NCI-H146 treated with DMSO at 0.1 percent for 48 hours (cell line): ENCODE measurements at regions not wholly inside any gene's neighbourhood (a gene's known extent, or its start where the extent isn't known, plus 50 kb on each side); places are given as distances from the start of the nearest gene placed in this dataset.
"Not testable (repeated sequence)": the region's sequence is repeated elsewhere in the genome, so short reads cannot be mapped to it uniquely, and the experiment has no call there.

Source experiments
- DNase-seq: peaks from one replicate; lab custom pipeline; 2025; ENCODE audit not compliant: unreplicated experiment; lab: John Stamatoyannopoulos, UW

DNA sequence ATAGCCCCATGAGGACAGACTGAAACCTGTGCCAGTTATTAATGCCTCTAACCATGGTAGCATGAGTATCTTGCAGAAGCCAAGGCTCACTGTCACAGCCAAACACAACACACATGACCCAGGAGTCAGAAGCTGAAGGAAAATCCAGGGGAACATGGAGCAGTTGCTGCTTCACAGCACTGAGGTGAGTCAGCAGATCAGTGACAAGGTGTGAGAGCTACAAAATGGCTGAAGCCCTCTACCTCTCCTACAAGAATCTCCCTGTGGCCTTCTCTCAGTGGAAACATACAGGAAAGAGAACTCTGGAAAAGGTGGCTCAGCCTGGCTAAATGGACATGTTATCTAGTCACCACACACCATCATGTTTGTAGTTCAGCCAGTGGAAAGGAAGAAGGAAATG is 93.5 kb downstream of the NAB1 start:
- DNase-seq: no peak

DNA sequence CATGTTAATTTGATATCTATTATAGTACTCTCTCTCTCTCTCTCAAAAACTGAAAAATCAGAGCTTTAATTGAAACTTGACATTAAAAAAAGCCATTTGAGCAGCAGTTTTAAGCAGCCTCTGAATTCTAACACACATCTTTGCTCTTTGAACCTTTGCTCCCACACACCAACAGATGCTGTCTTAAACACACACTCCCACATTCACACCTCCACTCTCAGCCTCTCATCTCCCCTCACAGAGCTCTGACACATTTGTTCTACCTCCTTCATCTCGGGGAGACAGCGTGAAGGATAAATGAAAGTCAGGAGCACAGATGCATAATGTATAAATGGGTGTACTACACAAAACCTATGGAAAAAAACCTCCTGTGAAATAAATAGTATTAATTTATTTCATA is 95.2 kb downstream of the NAB1 start:
- DNase-seq: no peak

DNA sequence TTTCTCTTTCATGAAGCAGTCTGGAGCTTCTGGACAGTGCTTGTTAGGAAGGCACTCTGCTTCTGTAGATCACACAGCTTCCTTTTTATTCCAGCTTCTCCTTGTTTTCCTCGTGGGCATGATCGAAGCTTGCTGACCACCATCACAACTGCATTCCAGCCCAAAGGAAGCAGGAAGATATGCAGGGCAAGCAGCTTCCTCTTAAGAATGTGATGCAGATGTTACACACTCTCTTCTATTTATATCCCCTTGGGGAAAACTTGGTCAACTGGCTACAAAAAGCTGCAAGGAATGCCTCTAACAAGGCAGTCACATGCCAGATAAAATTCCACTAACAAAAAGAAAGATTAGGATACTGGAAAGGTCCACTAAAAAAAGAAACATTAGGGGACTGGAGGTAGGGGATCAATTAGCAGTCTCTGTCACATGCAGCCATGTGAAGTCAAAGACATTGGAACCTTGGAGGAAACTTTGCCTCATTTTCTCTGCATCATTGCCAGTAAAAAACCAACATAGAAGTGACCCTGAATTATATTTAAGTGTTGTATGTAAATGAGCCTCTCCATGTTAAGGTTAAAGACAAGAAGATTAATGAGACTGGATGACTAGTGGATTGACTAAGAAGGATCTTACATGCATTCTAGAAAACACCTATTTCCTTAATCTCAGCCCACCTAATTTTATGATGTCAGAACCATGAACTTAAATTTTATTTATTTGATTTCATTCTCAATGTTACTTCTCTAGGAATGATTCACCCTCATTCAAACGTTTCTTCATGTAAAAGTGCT is 98.3 kb downstream of the NAB1 start:
- DNase-seq: no peak

DNA sequence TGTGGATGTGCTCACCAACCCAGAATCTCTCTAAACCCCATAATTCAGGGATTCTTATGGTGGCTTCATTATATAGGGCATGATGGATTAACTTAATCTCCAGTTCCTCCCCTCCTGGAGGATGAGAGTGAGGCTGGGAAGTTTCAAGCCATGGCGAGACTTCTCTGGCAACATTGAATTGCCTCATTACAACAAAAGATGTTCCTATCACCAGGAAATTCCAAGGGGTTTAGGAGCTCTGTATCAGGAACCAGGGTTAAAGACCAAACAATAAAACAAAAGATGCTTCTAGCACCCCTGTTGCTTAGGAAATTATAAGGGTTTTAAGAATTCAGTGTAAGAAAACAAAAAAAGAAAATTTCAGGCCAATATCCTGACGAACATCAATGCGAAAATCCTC is 100.1 kb downstream of the NAB1 start:
- no peak for DNase-seq

DNA sequence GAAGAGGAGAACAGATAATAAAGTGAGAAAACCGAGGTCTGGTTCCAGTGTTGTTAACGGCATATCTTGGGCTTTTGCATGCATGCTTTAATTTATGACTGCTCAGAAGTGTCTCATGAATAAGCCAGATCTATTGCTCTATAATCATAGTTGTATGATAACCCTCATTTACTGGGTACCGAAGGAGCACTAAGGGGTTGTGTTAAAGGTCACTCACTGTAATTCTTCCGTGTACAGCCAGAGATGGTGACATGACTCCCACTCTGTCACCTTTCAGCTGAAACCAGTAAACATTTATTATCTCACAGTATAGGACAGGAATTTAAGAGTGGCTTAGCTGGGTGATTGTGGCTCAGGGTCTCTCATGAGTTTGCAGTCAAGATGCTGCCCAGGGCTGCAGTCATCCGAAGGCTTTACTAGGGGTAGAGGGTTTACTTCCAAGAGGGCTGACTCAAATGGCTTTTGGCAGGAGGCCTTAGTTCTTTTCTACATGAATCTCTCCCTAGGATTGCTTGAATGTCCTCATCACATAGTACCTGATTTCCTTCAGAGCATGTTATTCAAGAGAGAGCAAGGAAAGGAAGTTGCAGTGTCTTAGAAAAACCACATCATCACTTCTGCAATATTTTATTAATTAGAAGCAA is 107.0 kb downstream of the NAB1 start:
- DNase-seq: no peak

DNA sequence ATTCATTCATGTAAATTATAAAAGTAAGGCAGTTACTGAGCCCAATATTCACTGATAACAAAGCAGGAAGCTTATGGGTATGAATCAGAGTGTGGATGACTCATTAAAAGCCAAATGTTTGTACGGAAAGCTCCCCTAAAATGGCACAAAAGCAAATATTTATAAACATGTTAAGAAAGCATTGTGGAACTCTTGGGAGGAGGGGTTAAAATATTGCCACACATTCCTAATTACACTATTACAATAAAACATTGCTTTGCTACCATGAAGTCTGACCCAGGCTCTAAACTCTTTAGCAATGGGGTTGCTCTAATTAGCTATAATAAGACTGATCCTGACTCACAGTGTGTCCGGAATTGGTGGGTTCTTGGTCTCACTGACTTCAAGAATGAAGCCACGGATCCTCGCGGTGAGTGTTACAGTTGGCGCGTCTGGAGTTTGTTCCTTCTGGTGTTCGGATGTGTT is 110.9 kb downstream of the NAB1 start:
- no peak for DNase-seq

DNA sequence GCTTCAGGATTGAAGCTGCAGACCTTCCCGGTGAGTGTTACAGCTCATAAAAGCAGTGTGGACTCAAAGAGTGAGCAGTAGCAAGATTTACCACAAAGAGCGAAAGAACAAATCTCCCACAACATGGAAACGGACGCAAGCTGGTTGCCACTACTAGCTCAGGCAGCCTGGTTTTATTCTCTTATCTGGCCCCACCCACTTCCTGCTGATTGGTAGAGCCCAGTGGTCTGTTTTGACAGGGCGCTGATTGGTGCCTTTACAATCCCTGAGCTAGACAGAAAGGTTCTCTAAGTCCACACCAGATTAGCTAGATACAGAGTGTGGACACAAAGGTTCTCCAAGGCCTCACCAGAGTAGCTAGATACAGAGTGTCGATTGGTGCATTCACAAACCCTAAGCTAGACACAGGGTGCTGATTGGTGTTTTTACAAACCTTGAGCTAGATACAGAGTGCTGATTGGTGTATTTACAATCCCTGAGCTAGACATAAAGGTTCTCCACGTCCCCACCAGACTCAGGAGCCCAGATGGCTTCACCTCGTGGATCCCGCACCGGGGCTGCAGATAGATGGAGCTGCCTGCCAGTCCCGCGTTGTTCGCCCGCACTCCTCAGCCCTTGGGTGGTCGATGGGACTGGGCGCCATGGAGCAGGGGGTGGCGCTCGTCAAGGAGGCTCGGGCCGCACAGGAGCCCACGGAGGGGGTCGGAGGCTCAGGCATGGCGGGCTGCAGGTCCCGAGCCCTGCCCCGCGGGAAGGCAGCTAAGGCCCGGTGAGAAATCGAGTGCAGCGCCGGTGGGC is 111.7 kb downstream of the NAB1 start:
- not testable (repeated sequence) for DNase-seq

DNA sequence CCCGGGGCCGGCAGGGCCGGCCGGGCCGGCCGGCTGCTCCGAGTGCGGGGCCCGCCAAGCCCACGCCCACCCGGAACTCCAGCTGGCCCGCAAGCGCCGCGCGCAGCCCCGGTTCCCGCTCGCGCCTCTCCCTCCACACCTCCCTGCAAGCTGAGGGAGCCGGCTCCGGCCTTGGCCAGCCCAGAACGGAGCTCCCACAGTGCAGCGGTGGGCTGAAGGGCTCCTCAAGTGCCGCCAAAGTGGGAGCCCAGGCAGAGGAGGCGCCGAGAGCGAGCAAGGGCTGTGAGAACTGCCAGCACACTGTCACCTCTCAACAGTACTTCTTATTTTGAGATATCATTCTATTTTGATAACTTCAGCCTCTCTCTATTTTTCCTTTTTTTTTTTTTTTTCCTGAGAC is 112.3 kb downstream of the NAB1 start:
- not testable (repeated sequence) for DNase-seq

DNA sequence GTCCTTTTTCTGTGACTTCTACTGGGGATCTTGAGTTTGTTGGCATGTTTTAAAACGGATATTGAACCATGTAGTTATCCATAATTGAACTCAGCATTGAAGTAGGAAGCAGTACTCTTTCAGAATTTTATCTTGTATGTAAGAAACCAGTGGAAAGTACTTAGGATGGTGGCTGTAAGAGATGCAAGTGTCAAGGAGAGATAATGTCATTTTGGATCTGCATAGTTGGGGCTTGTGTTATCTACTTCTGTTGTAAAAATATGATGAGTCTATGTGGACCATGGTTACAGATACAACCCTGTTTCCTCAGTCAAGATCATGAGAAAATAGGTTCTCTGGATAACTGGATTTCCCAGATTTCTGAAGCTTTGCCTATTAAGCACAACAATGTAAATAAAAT is 113.7 kb downstream of the NAB1 start:
- no peak for DNase-seq

DNA sequence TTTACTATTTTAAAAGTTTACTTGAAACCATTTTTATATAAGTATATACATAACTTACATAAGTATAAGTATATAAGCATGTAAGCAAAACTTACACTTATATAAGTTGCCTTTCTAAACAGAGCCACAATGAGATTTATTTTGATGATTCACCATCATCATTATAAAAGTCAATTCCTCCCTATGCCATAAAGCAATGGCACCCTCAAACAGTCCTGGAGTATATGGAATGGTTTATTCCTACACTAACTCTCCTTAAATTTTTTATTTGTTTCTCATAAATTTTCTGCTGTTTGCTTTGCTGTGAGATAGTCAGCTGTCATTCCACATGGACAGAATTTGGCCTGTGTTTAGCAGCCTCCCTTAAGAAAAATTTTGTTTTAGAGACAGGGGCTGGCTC is 114.2 kb downstream of the NAB1 start:
- no peak for DNase-seq

DNA sequence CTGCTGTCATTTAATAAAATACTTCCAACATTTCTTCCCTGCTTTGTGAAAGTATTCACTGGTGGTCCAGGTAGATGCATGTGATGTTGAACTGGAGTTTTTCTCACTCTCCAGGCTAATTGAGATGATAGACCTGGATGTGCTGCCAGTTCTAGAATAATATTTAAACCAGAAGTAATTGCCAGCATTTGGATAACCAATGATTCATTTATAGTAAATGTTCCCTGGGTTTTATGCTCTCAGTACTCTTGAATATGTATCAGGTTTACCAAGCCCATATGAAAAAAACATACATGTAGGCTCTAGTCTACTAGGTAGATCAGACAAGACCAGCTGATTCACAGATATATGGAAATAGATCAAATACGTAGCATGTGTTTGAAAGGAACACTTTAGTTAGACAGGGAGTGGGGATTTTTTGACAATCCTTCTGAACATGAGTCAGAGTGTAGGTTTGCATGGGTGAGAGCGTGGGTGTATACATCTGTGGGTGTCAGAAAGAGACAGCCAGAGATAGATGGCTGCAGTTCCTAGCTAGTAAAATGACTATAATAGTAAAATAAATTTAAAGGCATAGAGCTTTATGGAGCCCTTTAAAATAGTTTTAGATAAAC is 115.1 kb downstream of the NAB1 start:
- DNase-seq: no peak

DNA sequence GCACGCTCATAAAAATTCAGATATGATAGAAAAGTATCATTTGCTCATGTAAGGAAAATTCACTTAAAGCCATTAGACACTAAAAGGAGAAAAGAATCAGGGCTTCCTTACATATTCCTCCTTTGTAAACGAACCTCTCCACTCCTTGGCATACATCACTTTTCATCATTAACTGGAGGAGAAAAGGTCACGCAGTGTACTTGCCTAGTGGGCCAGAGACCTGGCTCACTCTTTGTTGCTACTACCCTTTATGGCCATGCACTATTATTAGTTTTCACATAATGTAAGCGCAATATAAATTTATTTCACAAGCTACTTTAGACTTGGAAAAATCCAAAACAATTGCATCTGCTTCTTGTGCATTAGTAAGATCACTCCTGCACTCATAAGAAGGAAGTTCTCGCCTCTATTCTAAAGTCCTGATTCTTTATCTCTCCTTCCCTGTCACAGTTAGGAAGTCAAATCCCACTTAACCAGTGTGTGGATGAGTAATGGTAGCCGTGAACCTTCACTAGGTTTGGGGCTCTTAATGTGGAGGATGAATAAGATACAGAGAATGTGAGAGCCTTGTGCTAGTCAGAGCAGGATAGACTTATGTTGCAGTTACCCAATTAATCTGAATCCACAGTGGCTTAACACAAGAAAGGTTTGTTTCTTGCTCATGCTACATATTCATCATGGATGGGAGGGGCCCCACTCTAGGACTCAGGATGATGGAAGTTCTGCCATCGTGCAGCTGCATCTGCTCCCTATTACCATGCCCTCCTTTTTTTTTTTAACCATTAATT is 115.0 kb upstream of the GLS start:
- DNase-seq: no peak

DNA sequence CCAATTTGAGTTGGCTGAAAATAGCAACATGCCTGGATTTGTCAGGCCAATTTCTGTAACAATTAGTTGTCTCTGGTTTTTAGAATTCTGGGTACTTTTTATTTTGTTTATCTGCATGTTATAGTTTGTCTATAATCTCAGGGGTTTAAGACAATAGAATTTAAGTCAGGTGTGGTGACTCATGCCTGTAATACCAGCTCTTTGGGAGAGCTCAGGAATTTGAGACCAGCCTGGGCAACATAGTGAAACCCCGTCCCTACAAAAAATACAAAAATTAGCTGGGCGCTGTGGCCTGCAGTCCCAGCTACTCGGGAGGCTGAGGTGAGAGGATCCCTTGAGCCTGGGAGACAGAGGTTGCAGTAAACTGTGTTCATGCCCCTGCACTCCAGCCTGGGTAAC is 114.4 kb upstream of the GLS start:
- DNase-seq: no peak

DNA sequence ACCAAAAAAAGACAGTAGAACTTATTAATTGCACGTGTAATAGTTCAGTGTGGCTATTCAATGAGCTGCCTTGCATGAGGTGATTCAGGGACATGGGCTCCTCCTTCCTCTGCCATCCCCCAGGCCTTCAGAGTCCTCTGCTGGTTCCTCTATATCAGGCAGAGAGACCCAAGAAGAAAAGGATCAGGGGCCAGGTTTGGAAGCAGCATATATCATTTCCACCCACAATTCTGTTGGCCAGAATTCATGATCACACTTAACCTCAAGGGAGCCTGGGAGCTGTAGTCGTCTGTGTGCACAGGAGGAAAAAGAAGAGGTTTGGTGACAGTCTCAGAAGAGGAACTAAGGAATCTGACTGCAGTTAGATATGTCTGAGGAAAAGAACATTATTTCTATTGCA is 114.0 kb upstream of the GLS start:
- no peak for DNase-seq

DNA sequence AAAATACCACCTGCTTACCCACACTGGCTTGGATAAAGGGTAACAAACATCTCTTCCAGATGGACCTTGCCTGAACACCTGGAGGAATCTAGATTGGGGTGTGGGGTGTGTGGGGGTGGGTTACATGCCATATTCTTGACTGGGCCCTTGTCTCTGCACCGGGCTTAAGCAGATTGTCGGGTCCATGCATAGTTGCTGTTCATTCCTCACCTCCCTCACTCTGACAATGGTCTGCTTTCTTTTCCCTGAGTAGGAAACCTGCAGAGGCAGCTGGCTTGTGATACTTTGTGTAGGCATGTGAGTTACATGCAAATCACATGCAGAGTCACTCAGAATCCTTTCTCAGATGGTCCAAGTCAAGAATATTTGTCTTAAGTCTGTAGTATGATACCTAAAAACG is 112.8 kb upstream of the GLS start:
- DNase-seq: no peak

DNA sequence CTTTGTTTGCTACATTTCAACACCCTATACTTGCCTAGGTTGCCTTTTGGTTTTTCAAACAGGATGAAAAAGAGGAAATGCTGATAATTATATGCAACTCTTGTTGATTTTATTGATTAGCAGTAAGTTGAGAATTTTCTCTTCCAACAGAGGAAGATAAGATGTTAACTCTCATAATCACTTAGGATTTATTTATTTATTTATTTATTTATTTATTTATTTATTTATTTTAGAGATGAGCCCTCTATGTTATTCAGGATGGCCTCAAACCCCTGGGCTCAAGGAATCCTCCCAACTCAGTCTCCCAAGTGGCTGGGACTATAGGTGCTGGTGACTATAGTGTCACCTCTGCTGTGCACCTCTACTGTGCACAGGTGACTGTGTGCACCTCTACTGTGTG is 111.4 kb upstream of the GLS start:
- DNase-seq: no peak

DNA sequence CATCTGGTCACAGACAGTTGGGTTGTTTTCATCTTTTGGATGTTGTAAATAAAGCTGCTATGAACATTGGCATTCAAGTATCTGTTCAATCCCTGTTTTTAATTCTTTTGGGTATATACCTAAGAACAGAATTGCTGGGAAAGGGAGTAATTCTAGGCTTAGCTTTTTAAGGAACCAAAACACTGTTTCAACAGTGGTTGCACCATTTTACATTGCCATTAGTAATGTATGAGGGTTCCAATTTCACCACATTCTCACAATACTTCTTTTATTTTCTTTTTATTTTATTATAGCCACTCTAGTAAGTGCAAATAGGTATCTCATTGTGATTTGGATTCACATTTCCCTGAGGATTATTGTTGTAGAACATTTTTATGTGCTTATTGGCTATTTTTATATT is 108.9 kb upstream of the GLS start:
- DNase-seq: no peak

DNA sequence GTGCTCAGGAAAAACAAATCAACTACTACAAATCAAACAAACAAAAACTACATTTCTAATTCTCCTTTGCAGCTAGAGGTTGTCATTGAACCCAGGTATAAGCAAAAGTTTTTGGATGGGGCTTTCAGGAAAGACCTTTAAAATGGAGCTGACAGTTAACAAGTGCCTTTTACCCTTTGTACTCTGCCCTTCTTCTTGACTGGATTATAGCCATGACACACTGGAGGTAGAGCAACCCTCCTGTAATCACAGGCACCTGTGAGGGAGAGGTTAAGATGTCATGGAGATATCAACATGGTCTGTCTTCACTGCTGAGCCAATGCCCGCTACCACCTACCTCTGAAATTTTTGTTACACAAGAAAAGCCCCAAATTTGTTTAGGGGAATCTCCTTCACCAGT is 100.0 kb upstream of the GLS start:
- no peak for DNase-seq

DNA sequence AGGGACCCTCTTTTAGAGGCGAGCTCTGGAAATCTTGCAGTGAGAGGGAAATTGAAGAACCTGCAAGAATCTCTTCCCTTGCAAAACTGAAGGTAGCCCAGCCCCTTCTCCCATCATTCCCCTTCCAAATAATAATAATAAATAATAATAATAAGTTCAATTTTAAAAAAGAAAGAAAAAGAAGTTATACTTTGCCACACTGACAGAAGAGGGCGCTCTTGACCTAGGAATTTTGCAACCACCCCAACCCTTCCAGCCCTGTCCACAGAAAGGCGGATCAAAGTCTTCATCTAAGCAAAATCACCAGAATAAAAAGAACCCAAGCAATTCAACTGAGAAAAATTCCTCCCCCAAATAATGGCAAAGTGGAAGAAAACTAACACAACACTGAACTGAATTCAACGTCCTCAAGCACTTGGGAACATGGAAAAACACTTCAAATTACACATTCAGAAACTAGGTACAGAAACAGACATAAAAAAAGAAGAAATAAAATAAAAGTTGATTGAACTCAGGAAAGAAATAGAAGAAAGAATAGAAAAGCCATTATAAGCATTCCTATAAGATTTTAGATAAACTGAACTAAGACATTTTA is 98.9 kb upstream of the GLS start:
- DNase-seq: peak; percentile 19

DNA sequence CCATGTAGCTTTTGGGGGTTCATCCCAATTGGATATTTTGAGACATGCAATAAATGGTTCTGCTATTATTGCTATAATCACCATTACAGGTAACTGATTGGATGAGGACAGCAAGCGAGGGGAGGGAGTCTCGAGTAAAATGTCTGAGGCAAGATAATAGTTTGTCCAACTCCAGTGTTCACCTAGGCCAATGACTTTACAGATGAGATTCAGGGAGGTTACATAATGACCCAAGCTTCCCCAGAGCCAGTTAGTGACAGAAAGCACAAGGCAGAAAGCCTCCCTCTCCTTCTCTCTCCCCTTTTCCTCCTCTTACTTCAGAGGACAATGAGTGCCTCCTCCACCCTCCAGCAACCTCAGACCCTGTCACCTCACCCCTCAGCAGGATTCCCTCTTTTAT is 98.4 kb upstream of the GLS start:
- DNase-seq: no peak
